IPS DF 6.9 (cell line): ENCODE measurements at regions not wholly inside any gene's neighbourhood (a gene's known extent, or its start where the extent isn't known, plus 50 kb on each side); places are given as distances from the start of the nearest gene placed in this dataset.

ENCODE experiments used
- DNase-seq: peaks from one replicate; pipeline ENCODE4 v3.0.0-alpha.2; 2013; ENCODE audit warnings: low read depth, low spot score
- H3K27ac ChIP-seq: one replicate; pipeline ENCODE4 v1.5.1; 2013; ENCODE audit warnings: low read length, control low read depth
- H3K27me3 ChIP-seq: 2 replicates; pipeline ENCODE4 v1.6.1; 2013; ENCODE audit warnings: mild to moderate bottlenecking, low read length; ENCODE audit not compliant: control insufficient read depth, insufficient read depth
- H3K36me3 ChIP-seq: 2 replicates; pipeline ENCODE4 v1.6.1; 2013; ENCODE audit warnings: low read length; ENCODE audit not compliant: control insufficient read depth, insufficient read depth
- H3K4me1 ChIP-seq: 2 replicates; pipeline ENCODE4 v1.6.1; 2013; ENCODE audit warnings: low read length; ENCODE audit not compliant: control insufficient read depth, insufficient read depth
- H3K4me3 ChIP-seq: 2 replicates; pipeline ENCODE4 v1.5.1; 2013; ENCODE audit warnings: mild to moderate bottlenecking, low read length
- H3K9me3 ChIP-seq: 2 replicates; pipeline ENCODE4 v1.6.1; 2013; ENCODE audit warnings: low read length, inconsistent platforms; ENCODE audit not compliant: control insufficient read depth, insufficient read depth
- WGBS: extraction: QIAGEN DNeasy Blood & Tissue Kit; methylation state at CpG from one replicate; pipeline ENCODE4 v1.1.7; 2013; ENCODE audit warnings: mixed read lengths, missing lambda C conversion rate; ENCODE audit not compliant: insufficient read length, insufficient coverage; 5-methylcytosine and 5-hydroxymethylcytosine counted together

GRCh38 chr14:105846312-105846711 is 319.9 kb downstream of the TMEM121 start:
- WGBS, result no CpG with 5 or more reads among the region's 5 CpGs
- no peak overlapping the region for H3K27ac ChIP-seq
- peaks cover 32% of the 10 kb centered on the region for H3K9me3 ChIP-seq
- H3K27me3 ChIP-seq, result no peaks in the 10 kb centered on the region; the same call in 1 of the 2 replicates
- DNase-seq, result no peak
- H3K4me3 ChIP-seq, result no peak overlapping the region
- no peaks in the 10 kb centered on the region for H3K36me3 ChIP-seq
- H3K4me1 ChIP-seq, result no peaks in the 10 kb centered on the region

- no CpG with 5 or more reads among the region's 14 CpGs for WGBS
- Histone ChIP-seq H3K9me3 (peaks cover 27% of the 10 kb centered on the region), H3K4me3 (no peak overlapping the region), H3K27me3 (no peaks in the 10 kb centered on the region; the same call in 1 of the 2 replicates), H3K4me1 (no peaks in the 10 kb centered on the region), H3K36me3 (no peaks in the 10 kb centered on the region), H3K27ac (no peak overlapping the region)
- DNase-seq, result no peak
These were observed 321.0 kb downstream of the TMEM121 start for GRCh38 chr14:105847400-105847799.

- Histone ChIP-seq H3K4me3 (no peak overlapping the region), H3K4me1 (no peaks in the 10 kb centered on the region), H3K27me3 (no peaks in the 10 kb centered on the region; the same call in 1 of the 2 replicates), H3K27ac (no peak overlapping the region), H3K9me3 (peaks cover 26% of the 10 kb centered on the region), H3K36me3 (no peaks in the 10 kb centered on the region)
- no peak for DNase-seq
- WGBS, result no CpG with 5 or more reads among the region's 2 CpGs
These were observed 322.2 kb downstream of the TMEM121 start for GRCh38 chr14:105848570-105848969.

GRCh38 chr14:105849933-105850626 is 323.7 kb downstream of the TMEM121 start:
- no peak for DNase-seq
- H3K36me3 ChIP-seq, result no peaks in the 10 kb centered on the region
- H3K27me3 ChIP-seq, result no peaks in the 10 kb centered on the region; the same call in 1 of the 2 replicates
- no peak overlapping the region for H3K4me3 ChIP-seq
- H3K27ac ChIP-seq, result no peak overlapping the region
- peaks cover 30% of the 10 kb centered on the region for H3K9me3 ChIP-seq
- no peaks in the 10 kb centered on the region for H3K4me1 ChIP-seq
- no CpG with 5 or more reads among the region's 11 CpGs for WGBS

- Histone ChIP-seq H3K9me3 (peaks cover 34% of the 10 kb centered on the region), H3K4me3 (no peak overlapping the region), H3K36me3 (no peaks in the 10 kb centered on the region), H3K4me1 (no peaks in the 10 kb centered on the region), H3K27me3 (no peaks in the 10 kb centered on the region; the same call in 1 of the 2 replicates), H3K27ac (no peak overlapping the region)
- no CpG with 5 or more reads among the region's 27 CpGs for WGBS
- no peak for DNase-seq
These were observed 324.6 kb downstream of the TMEM121 start for GRCh38 chr14:105850853-105851581.

GRCh38 chr14:105851716-105852377 is 325.5 kb downstream of the TMEM121 start:
- Histone ChIP-seq H3K36me3 (no peaks in the 10 kb centered on the region), H3K4me3 (no peak overlapping the region), H3K27ac (no peak overlapping the region), H3K9me3 (peaks cover 33% of the 10 kb centered on the region), H3K27me3 (no peaks in the 10 kb centered on the region), H3K4me1 (no peaks in the 10 kb centered on the region)
- no CpG with 5 or more reads among the region's 26 CpGs for WGBS
- DNase-seq, result no peak

- Histone ChIP-seq H3K36me3 (no peaks in the 10 kb centered on the region), H3K27ac (no peak overlapping the region), H3K27me3 (no peaks in the 10 kb centered on the region), H3K4me3 (no peak overlapping the region), H3K9me3 (peaks cover 36% of the 10 kb centered on the region), H3K4me1 (no peaks in the 10 kb centered on the region)
- WGBS, result no CpG with 5 or more reads among the region's 17 CpGs
- no peak for DNase-seq
These were observed 326.1 kb downstream of the TMEM121 start for GRCh38 chr14:105852378-105853088.

GRCh38 chr14:105853089-105853906 is 326.9 kb downstream of the TMEM121 start:
- Histone ChIP-seq H3K27ac (no peak overlapping the region), H3K27me3 (no peaks in the 10 kb centered on the region), H3K9me3 (peaks cover 36% of the 10 kb centered on the region), H3K36me3 (no peaks in the 10 kb centered on the region), H3K4me3 (no peak overlapping the region), H3K4me1 (no peaks in the 10 kb centered on the region)
- DNase-seq, result no peak
- no CpG with 5 or more reads among the region's 16 CpGs for WGBS

GRCh38 chr14:105853907-105854599 is 327.7 kb downstream of the TMEM121 start:
- no peak for DNase-seq
- Histone ChIP-seq H3K4me1 (no peaks in the 10 kb centered on the region), H3K36me3 (no peaks in the 10 kb centered on the region), H3K27me3 (no peaks in the 10 kb centered on the region), H3K9me3 (peaks cover 39% of the 10 kb centered on the region), H3K27ac (no peak overlapping the region), H3K4me3 (no peak overlapping the region)
- no CpG with 5 or more reads among the region's 25 CpGs for WGBS
